WTC11 (cell line): ENCODE measurements at regions not wholly inside any gene's neighbourhood (a gene's known extent, or its start where the extent isn't known, plus 50 kb on each side); places are given as distances from the start of the nearest gene placed in this dataset.

Experiments used
- ATAC-seq: fragments of 200-7000 bp; cut with Tn5 transposase; 2 replicates; pipeline ENCODE4 v1.10.0; 2021; ENCODE audit warnings: mild to moderate bottlenecking, moderate library complexity
- CTCF ChIA-PET: fragments of 300-600 bp; sonication (Branson Sonifier 250); formaldehyde crosslinking; loops from one replicate; lab custom pipeline; 2021; ENCODE audit warnings: antibody characterized with exemption; lab: Charles Lee
- POLR2A ChIA-PET: fragments of 350-600 bp; sonication (Branson Sonifier 250); formaldehyde crosslinking; loops from one replicate; lab custom pipeline; 2021; ENCODE audit warnings: antibody characterized with exemption; lab: Charles Lee
- DNase-seq: peaks from one replicate; pipeline ENCODE4 v3.0.0; 2021; ENCODE audit warnings: low spot score
- H3K27ac Mint-ChIP-seq: 2 replicates; pipeline ENCODE4 v1.8.0; 2021; ENCODE audit warnings: mixed read lengths
- H3K27me3 Mint-ChIP-seq: 2 replicates; pipeline ENCODE4 v1.8.0; 2021; ENCODE audit warnings: low read depth, mild to moderate bottlenecking, moderate library complexity, mixed read lengths
- H3K36me3 Mint-ChIP-seq: 2 replicates; pipeline ENCODE4 v1.8.0; 2021; ENCODE audit warnings: mixed read lengths
- H3K4me1 Mint-ChIP-seq: 2 replicates; pipeline ENCODE4 v1.8.0; 2022; ENCODE audit warnings: mixed read lengths
- H3K4me3 Mint-ChIP-seq: 2 replicates; pipeline ENCODE4 v1.8.0; 2021; ENCODE audit warnings: mild to moderate bottlenecking, moderate library complexity, mixed read lengths
- H3K9me3 Mint-ChIP-seq: 2 replicates; pipeline ENCODE4 v1.8.0; 2021; ENCODE audit warnings: mixed read lengths
- ATF1 ChIP-seq: sonication (generic); formaldehyde crosslinking; IDR thresholded peaks from 2 replicates; pipeline ENCODE4 v1.8.1; 2023; ENCODE audit warnings: mild to moderate bottlenecking, moderate library complexity, missing genetic modification reagents
- CBFB ChIP-seq: sonication (generic); formaldehyde crosslinking; IDR thresholded peaks from 2 replicates; pipeline ENCODE4 v1.8.1; 2022; ENCODE audit warnings: mild to moderate bottlenecking, low read depth, missing genetic modification reagents
- EMX1 ChIP-seq: fragments of 250-450 bp; sonication (Bioruptor Pico); IDR thresholded peaks from 2 replicates; pipeline ENCODE4 v1.8.0; 2021; ENCODE audit warnings: mild to moderate bottlenecking
- ETV6 ChIP-seq: sonication (generic); formaldehyde crosslinking; IDR thresholded peaks from 2 replicates; pipeline ENCODE4 v1.8.1; 2022; ENCODE audit warnings: mild to moderate bottlenecking, missing genetic modification reagents
- NR2C2 ChIP-seq: sonication (generic); formaldehyde crosslinking; IDR thresholded peaks from 2 replicates; pipeline ENCODE4 v1.8.0; 2022; ENCODE audit warnings: mild to moderate bottlenecking, missing genetic modification reagents
- OVOL2 ChIP-seq: fragments of 250-450 bp; sonication (Bioruptor Pico); IDR thresholded peaks from 2 replicates; pipeline ENCODE4 v1.9.0; 2021; ENCODE audit warnings: mild to moderate bottlenecking, borderline replicate concordance
- PRRX2 ChIP-seq: fragments of 250-450 bp; sonication (Bioruptor Pico); IDR thresholded peaks from 2 replicates; pipeline ENCODE4 v1.8.0; 2021; ENCODE audit warnings: mild to moderate bottlenecking
- ZNF317 ChIP-seq: sonication (generic); formaldehyde crosslinking; IDR thresholded peaks from 2 replicates; pipeline ENCODE4 v1.8.1; 2023; ENCODE audit warnings: low read depth, mild to moderate bottlenecking, moderate library complexity, missing genetic modification reagents, borderline replicate concordance
- ZNF671 ChIP-seq: fragments of 250-450 bp; sonication (Bioruptor Pico); IDR thresholded peaks from 2 replicates; pipeline ENCODE4 v1.8.0; 2021; ENCODE audit warnings: mild to moderate bottlenecking
- TF ChIP-seq, protein P1 (sequence below): fragments of 250-450 bp; sonication (Bioruptor Pico); IDR thresholded peaks from 2 replicates; pipeline ENCODE4 v2.1.2; 2022; ENCODE audit warnings: mild to moderate bottlenecking, moderate library complexity
- TF ChIP-seq, protein P2 (sequence below): sonication (generic); formaldehyde crosslinking; IDR thresholded peaks from 2 replicates; pipeline ENCODE4 v1.8.1; 2023; ENCODE audit warnings: mild to moderate bottlenecking, missing genetic modification reagents, borderline replicate concordance
- TF ChIP-seq, protein P3 (sequence below): sonication (generic); formaldehyde crosslinking; IDR thresholded peaks from 2 replicates; pipeline ENCODE4 v1.8.1; 2022; ENCODE audit warnings: mild to moderate bottlenecking, moderate library complexity, missing genetic modification reagents
- TF ChIP-seq, protein P4 (sequence below): sonication (generic); formaldehyde crosslinking; IDR thresholded peaks from 2 replicates; pipeline ENCODE4 v1.8.1; 2023; ENCODE audit warnings: mild to moderate bottlenecking, missing genetic modification reagents, moderate library complexity
- TF ChIP-seq, protein P5 (sequence below): sonication (generic); formaldehyde crosslinking; IDR thresholded peaks from 2 replicates; pipeline ENCODE4 v1.8.0; 2023; ENCODE audit warnings: missing genetic modification reagents
- TF ChIP-seq, protein P6 (sequence below): fragments of 250-450 bp; sonication (Bioruptor Pico); IDR thresholded peaks from 2 replicates; pipeline ENCODE4 v1.9.0; 2021; ENCODE audit warnings: mild to moderate bottlenecking
- TF ChIP-seq, protein P7 (sequence below): fragments of 200-600 bp; IDR thresholded peaks from 2 replicates; pipeline ENCODE4 v1.8.0; 2022; ENCODE audit warnings: antibody characterized with exemption
- TF ChIP-seq, protein P8 (sequence below): fragments of 250-450 bp; sonication (Bioruptor Pico); conservative IDR thresholded peaks from 2 replicates; pipeline ENCODE4 v1.9.0; 2021; ENCODE audit warnings: mild to moderate bottlenecking
- TF ChIP-seq, protein P9 (sequence below): sonication (generic); formaldehyde crosslinking; IDR thresholded peaks from 2 replicates; pipeline ENCODE4 v1.8.0; 2022; ENCODE audit warnings: mild to moderate bottlenecking, missing genetic modification reagents

DNA sequence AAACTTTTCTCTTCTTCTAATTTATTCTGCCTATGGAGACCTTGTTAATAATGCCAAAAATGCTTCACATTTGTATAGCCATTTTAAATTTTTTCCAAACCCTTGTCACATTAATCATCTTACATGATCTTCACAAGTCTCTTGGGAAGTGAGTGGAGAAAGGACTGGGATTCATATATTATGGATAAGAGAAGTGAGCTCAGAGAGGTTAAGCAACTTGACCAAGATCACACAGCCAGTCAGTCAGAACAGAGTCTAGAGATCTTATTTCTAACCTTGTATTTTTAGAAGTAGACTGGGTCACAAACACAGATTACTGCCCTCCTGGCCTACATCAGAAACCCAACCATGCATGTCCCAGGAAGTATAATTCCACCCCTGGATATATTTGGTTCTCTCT is 218.0 kb upstream of the ADRA1B start (continued):
- TF ChIP-seq, protein P1, sequence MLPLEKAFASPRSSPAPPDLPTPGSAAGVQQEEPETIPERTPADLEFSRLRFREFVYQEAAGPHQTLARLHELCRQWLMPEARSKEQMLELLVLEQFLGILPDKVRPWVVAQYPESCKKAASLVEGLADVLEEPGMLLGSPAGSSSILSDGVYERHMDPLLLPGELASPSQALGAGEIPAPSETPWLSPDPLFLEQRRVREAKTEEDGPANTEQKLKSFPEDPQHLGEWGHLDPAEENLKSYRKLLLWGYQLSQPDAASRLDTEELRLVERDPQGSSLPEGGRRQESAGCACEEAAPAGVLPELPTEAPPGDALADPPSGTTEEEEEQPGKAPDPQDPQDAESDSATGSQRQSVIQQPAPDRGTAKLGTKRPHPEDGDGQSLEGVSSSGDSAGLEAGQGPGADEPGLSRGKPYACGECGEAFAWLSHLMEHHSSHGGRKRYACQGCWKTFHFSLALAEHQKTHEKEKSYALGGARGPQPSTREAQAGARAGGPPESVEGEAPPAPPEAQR (CRISPR knock-in tag) = no peak
- TF ChIP-seq CBFB (CRISPR knock-in tag) (no peak), EMX1 (CRISPR knock-in tag) (no peak), NR2C2 (CRISPR knock-in tag) (no peak), OVOL2 (CRISPR knock-in tag) (no peak), ZNF317 (CRISPR knock-in tag) (no peak)
- TF ChIP-seq, protein P2, sequence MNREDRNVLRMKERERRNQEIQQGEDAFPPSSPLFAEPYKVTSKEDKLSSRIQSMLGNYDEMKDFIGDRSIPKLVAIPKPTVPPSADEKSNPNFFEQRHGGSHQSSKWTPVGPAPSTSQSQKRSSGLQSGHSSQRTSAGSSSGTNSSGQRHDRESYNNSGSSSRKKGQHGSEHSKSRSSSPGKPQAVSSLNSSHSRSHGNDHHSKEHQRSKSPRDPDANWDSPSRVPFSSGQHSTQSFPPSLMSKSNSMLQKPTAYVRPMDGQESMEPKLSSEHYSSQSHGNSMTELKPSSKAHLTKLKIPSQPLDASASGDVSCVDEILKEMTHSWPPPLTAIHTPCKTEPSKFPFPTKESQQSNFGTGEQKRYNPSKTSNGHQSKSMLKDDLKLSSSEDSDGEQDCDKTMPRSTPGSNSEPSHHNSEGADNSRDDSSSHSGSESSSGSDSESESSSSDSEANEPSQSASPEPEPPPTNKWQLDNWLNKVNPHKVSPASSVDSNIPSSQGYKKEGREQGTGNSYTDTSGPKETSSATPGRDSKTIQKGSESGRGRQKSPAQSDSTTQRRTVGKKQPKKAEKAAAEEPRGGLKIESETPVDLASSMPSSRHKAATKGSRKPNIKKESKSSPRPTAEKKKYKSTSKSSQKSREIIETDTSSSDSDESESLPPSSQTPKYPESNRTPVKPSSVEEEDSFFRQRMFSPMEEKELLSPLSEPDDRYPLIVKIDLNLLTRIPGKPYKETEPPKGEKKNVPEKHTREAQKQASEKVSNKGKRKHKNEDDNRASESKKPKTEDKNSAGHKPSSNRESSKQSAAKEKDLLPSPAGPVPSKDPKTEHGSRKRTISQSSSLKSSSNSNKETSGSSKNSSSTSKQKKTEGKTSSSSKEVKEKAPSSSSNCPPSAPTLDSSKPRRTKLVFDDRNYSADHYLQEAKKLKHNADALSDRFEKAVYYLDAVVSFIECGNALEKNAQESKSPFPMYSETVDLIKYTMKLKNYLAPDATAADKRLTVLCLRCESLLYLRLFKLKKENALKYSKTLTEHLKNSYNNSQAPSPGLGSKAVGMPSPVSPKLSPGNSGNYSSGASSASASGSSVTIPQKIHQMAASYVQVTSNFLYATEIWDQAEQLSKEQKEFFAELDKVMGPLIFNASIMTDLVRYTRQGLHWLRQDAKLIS (CRISPR knock-in tag) = no peak
- TF ChIP-seq, protein P3, sequence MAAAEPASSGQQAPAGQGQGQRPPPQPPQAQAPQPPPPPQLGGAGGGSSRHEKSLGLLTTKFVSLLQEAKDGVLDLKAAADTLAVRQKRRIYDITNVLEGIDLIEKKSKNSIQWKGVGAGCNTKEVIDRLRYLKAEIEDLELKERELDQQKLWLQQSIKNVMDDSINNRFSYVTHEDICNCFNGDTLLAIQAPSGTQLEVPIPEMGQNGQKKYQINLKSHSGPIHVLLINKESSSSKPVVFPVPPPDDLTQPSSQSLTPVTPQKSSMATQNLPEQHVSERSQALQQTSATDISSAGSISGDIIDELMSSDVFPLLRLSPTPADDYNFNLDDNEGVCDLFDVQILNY (CRISPR knock-in tag) = no peak
- TF ChIP-seq, protein P4, sequence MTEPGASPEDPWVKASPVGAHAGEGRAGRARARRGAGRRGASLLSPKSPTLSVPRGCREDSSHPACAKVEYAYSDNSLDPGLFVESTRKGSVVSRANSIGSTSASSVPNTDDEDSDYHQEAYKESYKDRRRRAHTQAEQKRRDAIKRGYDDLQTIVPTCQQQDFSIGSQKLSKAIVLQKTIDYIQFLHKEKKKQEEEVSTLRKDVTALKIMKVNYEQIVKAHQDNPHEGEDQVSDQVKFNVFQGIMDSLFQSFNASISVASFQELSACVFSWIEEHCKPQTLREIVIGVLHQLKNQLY (CRISPR knock-in tag) = no peak
- TF ChIP-seq, protein P5, sequence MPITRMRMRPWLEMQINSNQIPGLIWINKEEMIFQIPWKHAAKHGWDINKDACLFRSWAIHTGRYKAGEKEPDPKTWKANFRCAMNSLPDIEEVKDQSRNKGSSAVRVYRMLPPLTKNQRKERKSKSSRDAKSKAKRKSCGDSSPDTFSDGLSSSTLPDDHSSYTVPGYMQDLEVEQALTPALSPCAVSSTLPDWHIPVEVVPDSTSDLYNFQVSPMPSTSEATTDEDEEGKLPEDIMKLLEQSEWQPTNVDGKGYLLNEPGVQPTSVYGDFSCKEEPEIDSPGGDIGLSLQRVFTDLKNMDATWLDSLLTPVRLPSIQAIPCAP (CRISPR knock-in tag) = no peak
- TF ChIP-seq, protein P6, sequence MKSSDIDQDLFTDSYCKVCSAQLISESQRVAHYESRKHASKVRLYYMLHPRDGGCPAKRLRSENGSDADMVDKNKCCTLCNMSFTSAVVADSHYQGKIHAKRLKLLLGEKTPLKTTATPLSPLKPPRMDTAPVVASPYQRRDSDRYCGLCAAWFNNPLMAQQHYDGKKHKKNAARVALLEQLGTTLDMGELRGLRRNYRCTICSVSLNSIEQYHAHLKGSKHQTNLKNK (CRISPR knock-in tag) = no peak
- TF ChIP-seq, protein P7, sequence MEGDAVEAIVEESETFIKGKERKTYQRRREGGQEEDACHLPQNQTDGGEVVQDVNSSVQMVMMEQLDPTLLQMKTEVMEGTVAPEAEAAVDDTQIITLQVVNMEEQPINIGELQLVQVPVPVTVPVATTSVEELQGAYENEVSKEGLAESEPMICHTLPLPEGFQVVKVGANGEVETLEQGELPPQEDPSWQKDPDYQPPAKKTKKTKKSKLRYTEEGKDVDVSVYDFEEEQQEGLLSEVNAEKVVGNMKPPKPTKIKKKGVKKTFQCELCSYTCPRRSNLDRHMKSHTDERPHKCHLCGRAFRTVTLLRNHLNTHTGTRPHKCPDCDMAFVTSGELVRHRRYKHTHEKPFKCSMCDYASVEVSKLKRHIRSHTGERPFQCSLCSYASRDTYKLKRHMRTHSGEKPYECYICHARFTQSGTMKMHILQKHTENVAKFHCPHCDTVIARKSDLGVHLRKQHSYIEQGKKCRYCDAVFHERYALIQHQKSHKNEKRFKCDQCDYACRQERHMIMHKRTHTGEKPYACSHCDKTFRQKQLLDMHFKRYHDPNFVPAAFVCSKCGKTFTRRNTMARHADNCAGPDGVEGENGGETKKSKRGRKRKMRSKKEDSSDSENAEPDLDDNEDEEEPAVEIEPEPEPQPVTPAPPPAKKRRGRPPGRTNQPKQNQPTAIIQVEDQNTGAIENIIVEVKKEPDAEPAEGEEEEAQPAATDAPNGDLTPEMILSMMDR = no peak

DNA sequence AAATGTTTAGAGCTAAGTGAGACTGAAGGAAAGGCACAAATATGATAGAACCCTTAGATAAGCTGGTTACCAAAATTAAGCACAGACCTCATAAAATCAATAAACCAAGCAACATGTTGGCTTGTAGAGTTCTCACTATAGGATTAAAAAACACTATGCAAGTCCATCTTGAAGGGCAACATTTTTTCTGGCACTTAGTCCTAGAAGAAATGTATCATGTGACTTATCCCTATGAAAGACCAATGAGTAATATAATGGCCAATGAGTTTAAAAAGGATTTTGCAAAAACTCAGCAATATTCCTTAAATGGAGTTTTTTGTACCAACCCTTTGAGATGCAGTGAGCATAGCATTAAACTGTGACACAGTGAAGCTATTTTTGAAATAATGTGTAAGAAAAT is 216.3 kb upstream of the ADRA1B start:
- no peaks in the 10 kb centered on the region for H3K9me3 Mint-ChIP-seq
- POLR2A ChIA-PET = no interaction called here
- no peak for DNase-seq
- no peak overlapping the region for H3K4me3 Mint-ChIP-seq
- H3K36me3 Mint-ChIP-seq = no peaks in the 10 kb centered on the region
- no peaks in the 10 kb centered on the region for H3K27me3 Mint-ChIP-seq
- H3K27ac Mint-ChIP-seq = no peak overlapping the region
- ATAC-seq = no peak
- CTCF ChIA-PET = no interaction called here
- peaks cover 22% of the 10 kb centered on the region for H3K4me1 Mint-ChIP-seq
- no peak for TF ChIP-seq PRRX2

DNA sequence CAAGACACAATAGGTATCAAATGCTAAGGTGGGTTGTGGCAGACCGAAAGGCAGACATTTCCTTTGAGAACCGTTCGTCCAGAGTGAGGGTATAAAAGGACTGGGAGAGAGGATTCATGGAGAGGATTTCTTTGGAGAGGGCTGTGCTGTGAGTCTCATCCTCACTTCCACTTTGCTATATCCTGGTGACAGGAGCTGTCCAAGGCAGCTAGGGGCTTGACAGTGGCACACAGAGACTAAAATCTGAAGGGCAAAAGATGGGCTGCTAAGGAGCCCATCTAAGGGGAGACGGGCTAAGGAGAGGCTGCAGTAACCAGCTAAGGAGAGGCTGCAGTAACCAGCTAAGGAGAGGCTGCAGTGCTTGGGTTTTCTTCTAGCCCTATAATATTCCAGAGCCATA is 214.0 kb upstream of the ADRA1B start:
- DNase-seq = no peak
- POLR2A ChIA-PET = no interaction called here
- Mint-ChIP-seq H3K27me3 (no peaks in the 10 kb centered on the region), H3K4me3 (no peak overlapping the region), H3K27ac (no peak overlapping the region), H3K36me3 (peaks cover 3% of the 10 kb centered on the region)
- CTCF ChIA-PET = no interaction called here
- ATAC-seq = no peak
- no peak for TF ChIP-seq ATF1 (CRISPR knock-in tag)
- no peak for TF ChIP-seq ZNF671 (CRISPR knock-in tag)
- no peak for TF ChIP-seq ETV6 (CRISPR knock-in tag)
- TF ChIP-seq, protein P8, sequence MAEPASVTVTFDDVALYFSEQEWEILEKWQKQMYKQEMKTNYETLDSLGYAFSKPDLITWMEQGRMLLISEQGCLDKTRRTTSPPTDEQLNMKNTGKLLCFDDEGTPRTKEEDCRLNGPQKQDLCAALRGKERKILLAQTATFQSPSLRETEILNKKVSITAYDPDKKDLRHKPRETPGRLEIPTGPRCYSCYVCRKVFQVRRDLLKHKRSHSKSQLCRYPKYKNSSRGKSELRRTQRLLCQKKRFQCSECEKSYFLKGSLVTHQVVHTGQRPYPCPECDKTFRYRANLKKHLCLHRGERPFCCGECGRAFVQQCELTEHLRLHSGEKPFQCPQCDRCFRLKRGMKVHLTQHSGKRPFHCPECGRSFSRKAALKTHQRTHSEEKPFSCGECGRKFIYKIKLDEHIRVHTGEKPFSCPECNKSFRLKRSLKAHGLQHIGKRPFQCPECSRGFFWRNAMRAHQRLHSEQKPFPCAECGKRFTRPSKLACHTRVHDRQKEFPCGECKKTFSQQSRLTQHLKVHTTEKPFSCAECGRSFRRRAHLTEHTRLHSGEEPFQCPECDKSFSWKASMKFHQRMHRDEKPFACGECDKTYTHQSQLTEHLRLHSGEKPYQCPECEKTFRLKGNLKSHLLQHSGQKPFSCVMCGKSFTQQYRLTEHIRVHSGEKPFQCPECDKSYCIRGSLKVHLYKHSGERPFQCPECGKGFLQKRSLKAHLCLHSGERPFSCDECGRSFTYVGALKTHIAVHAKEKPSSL (CRISPR knock-in tag) = no peak
- TF ChIP-seq, protein P9, sequence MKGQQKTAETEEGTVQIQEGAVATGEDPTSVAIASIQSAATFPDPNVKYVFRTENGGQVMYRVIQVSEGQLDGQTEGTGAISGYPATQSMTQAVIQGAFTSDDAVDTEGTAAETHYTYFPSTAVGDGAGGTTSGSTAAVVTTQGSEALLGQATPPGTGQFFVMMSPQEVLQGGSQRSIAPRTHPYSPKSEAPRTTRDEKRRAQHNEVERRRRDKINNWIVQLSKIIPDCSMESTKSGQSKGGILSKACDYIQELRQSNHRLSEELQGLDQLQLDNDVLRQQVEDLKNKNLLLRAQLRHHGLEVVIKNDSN (CRISPR knock-in tag) = no peak
- TF ChIP-seq, all 79 proteins: peak for 0
- peaks cover 5% of the 10 kb centered on the region for H3K9me3 Mint-ChIP-seq
- peaks cover 14% of the 10 kb centered on the region for H3K4me1 Mint-ChIP-seq
